Kidney tubule cell (primary cell): ENCODE measurements at regions not wholly inside any gene's neighbourhood (a gene's known extent, or its start where the extent isn't known, plus 50 kb on each side); places are given as distances from the start of the nearest gene placed in this dataset.

Source experiments
- DNase-seq: peaks from one replicate; pipeline ENCODE4 v3.0.0-alpha.2; 2018; ENCODE audit warnings: low spot score

DNA sequence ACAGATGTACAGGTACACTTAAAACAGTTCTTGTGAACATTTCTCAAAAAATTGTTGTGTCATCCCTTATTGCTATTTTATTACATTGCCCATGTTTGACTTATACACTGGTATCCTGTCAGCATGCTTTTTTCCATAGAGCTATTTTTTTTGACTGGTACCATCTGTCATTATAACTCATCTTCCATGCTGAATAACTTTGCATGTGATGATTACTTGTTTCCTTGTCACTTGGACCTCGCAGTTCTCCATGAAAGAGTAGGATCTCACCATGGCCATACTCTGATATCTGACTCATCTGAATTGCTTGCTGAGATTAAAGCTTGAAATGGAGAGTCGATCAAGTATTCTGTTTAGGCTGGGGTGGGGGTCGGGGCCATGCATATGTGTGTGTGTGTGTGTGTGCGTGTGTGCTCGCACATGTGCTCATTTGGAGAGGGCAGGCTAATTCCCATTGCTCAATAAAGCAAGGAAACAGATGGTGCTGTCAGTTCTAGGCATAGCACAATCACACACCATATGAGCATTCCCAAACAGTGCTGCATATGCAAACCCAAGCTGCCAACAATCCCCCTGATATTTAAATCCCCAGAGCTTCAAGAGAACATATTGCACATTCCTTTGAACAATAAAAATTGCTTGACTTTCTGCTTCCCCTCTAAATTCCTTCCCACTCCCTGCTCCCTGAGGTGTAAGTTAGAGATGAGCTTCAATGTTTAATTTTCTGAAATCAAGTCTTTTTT is 62.9 kb downstream of the NHLRC3 start:
- no peak for DNase-seq

DNA sequence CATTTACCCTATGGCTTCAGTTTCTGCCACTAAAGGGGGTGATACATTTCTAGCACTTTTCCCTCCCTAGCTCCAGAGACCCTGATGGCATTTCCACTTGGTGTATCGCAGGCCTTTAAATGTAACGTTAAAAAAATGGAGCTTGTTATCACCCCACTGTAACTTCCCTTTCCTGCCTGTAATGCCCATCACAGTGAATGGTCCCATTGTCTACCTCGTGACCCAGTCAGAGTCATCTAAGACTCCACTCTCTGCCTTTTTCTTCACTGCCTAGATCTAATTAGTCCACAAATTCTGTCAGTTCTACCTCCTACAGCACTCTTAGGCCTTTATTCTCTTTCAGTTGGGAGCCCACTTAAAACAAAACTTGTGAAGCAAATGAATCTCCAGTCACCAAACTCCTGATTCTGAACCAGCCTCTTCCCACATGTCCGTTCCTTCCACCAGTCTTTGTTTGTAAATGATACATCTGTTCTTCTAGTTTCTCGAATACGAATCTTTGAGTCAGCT is 64.8 kb downstream of the NHLRC3 start:
- no peak for DNase-seq

DNA sequence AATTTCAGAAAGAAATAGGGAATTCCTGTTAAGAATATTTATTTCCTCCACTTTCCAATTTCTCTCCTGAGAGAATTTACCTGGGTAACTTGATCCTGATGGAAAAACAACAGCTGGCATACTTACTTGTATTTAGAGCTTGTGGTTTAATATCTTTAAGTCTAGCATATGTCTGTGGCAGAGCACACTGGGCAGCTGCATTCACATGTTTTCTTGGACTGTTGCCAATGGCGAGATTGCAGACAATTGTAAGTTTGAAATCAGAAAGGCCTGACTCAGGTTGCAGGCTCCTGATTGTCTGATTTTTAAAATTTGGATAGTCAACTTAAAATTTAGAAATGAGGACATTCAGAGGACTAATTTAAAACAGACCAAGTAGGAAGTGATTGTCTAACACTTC is 66.9 kb downstream of the NHLRC3 start:
- DNase-seq = no peak

DNA sequence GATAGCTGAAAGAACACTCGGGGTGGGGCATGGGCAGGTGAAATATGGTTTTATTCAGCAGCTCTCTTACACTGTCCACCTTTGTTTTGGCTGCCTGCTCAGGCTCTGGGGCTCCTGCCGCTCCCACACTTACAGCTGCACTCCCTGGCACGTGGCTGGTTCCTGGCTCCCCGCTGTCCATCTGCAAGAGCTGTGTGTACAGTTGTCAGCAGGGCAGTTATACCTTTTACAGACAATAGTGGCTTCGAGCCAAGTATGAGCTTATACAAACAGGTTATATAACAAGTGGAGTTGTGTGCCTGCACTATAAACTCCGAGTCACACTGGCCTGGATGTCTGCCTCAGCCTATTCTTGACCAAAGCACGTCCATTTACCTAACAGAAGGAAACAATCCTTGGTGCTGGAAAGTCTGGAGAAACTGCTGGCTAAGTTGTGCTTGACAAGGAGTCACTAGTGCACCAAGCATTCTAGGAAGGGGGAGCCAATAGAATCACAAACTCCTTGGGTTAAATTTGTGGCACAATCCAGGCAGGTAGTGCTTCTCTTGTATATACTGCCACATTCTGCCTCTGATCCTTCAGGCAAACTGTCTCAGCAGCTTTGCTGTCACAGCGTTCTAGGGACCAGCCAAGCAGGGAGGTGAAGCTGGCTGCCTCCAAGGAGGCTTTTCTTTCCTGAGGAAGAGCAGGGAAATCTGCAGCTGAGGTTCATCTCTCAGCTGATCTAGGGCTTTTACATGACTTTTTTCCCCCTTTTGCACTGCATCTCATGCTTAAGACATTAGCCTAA is 68.2 kb downstream of the NHLRC3 start:
- peak; percentile 3 for DNase-seq

DNA sequence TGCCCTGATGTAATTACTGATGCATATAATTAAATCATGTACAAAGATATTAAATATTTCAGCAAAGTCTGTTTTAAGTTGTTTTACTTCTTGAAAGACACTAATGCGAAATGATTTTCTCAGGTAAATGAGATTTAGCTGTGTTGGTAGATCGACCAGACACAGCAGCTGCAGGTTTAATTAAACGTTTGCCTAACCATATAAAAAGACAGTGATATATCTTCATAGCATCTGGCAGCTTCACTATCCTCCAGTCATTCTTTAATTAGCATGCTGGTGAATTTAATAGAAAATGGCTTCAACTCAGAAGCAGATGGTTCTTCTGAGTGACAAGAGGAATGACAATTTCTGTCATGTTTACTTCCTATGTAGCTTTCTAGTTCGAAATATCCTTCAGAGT is 69.3 kb downstream of the NHLRC3 start:
- no peak for DNase-seq

DNA sequence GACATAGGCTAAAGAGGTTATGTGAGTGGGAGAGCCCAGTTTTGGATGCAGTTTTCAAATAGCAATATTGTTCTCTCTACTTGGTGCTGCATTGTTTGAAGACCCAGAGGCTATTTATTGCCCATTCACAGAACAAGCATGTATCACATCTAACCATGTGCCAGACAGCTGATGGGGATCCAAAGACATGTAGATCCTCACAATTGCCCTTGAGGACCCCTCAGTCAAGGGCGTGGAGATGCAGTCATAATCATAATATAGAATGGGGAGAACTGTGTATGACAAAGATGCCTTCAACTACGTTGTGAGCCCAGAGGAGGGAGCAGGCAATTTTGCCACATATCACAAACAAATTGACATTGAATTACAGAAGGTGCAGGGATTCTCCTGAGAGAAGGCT is 70.5 kb downstream of the NHLRC3 start:
- DNase-seq = no peak

DNA sequence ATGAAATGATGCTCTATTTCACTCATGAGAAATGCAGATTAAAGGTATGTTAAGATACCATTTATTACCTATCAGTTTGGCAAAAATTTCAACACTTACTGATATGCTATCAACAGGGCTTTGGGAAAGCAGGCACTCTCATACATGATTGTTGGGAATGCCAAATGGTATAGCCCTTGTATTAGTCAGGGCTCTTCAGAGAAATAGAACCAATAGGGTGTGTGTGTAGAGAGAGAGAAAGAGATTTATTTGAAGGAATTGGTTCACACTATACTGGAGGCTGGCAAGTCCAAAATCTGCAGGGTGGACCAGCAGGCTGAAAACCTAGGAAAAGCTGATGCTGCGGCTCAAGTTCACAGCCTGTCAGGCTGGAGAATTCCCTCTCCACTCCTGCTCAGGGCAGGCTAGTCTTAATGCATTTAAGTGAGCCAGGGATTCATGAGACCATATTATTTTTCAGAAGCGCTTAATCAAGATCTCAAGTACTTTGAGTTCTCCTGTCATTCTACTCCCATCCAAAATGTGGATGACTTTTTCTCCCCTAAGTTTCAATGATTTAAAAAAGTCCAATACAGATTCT is 72.4 kb downstream of the NHLRC3 start:
- DNase-seq = no peak

DNA sequence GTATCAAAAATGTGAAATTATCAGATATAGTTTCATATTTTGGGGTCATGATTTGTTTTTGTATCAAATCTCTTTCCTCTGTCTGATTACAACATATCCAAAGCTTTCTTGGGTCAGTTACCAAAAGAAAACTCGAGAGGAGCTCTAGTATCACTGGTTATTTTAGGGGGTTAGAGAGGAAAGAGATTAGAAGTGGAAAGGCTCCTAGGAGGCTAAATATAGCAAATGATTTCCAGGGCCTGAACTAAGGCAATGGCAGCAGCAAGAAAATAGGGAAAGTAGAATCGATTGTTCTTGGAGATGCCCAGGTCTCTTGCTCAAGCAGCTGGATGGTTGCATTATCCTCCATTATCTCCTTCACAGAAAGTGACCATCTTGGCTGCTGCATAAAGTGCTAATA is 72.9 kb downstream of the NHLRC3 start:
- DNase-seq = no peak

DNA sequence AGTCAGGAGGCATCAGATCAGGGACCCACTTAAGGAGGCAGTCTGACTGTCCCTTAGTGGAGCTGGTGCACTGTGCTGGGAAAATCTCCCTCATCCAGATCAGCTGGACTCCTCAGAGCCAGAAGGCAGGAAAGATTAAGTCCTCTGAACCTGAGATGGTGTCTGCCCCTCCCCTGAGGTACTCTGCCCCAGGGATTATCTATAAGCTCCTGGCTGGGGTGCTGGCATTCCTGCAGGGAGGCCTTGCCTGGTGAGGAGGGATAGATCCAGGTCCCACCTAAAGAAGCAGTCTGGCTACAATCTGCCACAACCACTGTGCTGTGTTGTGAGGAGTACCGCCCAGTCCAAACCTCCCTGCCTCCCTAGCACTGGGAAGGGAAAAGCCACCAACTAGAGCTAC is 81.2 kb downstream of the NHLRC3 start:
- DNase-seq = no peak

DNA sequence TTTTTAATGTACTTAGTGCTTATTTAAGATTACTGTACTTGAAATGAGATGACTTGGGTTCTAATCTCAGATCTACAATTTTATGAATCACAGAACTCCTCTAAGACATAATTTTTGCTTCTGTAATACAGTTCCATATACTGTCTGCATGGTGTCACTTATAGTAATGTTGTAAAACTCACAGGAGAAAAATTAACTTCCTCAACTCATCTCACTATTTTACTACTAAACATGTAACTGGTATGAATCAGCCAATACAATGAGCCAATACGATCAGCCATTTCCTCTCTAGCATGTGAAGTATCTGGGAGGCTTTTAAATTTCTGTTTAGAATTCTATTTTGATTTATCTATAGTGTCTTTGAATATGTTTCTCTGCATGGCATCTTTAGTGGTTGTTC is 85.3 kb downstream of the NHLRC3 start:
- DNase-seq = no peak

DNA sequence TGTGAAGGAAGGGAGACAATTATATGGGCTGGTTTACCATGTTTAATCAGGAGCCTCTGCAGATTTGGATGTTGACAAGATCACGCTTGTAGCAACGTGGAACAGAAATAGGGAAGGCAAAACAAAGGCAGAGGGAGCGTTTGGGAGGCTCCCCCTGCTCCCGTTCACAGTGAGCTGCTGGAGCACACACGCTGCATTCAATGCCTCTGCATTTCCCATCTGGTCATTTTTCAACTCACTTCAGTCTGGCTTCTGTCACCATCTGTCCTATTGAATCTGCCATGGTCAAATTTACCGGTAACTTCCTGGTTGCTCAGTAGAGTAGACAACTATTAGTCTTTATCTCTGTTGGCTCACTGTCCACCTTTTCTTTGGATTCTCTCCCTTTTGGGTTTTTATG is 91.0 kb downstream of the NHLRC3 start:
- no peak for DNase-seq

DNA sequence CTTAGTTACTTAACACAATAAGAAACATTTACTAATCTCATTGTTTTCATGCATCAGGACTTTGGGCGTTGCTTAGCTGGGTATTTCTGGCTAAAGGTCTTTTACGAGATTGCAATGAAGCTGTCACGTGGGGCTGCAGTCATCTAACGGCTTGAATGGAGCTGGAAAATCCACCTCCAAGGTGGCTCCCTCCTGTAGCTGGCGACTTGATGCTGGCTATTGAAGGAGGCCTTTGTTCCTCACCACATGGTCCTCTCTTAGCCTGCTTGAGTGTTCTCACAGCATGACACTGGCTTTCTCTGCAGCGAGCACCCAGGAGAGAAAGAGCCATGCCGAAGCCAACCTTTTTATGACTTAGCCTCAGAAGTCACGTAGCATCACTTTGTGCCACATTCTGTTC is 92.0 kb downstream of the NHLRC3 start:
- no peak for DNase-seq

DNA sequence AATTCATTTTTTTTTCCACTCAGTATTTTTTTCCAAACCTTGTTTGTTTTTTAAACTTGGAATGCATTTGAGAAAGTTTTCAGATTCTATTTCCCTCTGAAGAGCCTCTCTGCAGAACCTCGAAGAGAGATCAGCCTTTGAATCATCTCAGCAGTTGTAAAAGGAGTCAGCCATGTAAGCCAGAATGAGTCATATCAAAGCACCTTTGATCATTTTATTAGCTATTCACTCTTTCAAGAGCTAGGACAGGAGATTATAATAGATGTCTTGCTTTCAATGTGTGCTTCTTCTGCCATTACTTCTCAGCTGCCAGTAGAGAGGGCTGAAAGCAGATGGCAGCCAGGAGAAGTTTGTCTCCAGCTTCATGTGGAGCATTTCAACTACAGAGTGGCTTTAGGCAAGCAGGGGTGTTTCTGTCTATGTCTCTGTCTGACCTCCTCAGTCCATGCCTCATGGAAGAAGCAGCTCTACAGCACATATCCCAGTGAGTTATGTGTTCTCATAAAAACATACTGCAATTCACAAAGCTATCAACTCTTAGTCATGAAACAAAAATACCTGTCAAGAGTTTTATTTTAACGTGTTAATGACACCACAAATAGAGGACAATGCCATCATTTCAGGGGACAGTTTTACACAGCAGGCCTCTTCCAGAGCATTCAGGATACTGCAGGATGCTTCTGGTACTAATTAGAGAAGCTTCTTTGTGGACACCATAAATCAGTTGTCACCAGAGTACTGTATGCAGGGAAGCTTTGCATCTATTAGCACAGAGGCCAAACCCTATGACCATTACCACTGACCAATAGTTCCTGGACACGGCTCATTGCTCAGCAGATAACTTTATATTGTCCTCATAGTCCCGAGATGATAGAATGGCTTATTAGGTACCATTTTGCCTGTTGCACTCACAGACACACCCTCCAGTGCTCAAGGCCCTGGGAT is 94.3 kb downstream of the NHLRC3 start:
- peak; percentile 48 for DNase-seq

DNA sequence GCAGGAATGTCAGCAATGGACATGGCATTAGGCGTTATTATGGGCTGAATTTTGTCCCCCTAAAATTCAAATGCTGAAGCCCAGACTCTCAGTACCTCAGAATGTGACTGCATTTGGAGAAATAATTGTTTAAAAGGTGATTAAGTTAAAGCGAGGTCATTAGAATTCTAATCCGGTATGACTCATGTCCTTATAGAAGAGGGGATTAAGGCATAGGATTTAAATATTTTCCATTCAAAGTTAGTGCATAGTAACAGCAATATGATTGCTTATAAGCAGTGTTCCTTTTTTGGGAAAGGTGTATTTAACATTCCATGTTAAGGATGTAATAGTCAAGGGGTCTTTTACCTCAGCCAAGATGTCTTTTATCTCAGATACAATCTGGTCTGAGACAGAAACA is 95.5 kb downstream of the NHLRC3 start:
- no peak for DNase-seq

DNA sequence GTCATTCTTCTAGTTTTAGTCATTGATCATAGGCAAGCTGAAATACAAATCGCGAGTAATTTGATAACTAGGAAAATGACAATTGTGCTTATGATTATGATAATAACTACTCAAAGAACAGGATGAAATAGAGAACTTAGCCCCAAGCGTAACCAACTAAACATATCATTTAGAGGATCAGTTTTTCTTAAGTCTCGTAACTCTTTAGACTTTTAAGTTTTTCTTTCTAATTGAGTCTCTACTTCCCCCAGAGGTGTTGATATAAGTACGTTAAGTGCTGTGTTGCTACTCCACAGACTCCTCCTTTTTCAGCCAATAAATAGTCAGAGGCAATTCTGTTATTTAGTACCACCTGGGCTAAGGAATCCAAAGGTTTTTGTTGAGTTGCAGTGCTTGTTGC is 96.3 kb downstream of the NHLRC3 start:
- DNase-seq = no peak

DNA sequence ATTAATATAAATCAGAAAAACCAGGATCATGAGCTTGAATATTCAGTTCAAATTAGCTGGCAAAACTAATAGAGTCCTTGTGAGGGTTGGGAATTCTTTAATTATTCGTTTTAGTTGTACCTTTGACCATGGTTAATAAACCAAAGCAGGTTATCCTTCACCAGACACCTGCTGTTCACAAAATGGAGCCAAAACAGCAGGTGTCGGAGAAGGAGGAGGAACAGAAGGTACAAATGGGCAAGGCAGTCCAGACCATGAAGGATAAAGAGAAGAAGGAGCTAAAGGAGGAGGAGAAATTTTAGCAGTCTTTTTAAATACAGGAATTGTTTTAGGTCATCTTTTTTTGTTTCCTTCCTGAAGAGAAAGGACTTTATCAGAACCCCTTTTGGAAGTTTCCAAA is 106.1 kb downstream of the NHLRC3 start:
- DNase-seq = no peak

DNA sequence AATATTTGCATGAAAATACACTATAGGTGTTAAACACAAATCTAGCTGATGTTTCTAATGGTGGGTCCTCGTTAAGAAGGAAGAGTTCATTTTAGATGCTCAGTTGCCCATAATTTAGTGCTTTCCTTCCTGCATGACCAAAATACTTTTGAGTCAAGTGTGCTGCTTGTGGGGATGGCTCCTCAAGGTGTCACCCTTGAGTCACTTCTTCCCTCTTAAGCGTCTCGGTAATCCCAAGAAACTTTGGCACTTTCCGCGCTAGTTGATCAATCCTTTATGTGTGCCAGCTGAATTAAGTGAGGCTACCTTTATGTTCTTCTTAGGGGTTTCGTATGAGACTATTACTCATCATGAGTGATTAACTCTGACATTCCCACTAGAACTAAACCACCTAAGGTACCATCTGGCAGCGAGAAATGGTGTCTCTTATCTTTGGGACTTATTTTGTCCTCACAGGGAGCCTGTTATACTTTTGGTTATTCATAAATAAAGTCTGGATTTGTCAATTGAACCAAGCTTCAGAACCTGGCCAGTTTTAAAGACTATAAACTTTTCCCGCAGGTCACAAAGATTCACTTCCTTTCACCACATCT is 106.8 kb downstream of the NHLRC3 start:
- peak; percentile 67 for DNase-seq

DNA sequence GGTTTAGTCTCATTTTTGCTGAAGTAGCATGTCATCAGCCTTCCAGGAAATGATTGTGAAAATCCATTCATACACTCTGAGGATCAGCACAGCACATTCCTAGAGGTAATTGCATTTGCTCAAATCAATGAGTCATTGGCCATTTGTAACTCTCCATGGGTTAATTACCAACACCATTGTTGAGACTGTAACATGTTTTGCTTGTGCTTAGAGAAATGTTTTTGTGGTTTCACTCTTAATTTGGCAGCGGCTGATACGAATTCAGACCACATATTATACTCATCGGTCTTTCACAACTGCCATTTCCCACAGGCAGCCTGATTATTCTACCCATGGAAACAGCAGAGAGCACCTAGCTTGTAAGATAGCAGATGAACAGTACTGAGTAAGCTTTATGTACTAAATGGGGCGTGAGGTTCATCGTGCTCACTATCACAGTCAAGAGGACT is 110.3 kb downstream of the NHLRC3 start:
- peak; percentile 94 for DNase-seq

DNA sequence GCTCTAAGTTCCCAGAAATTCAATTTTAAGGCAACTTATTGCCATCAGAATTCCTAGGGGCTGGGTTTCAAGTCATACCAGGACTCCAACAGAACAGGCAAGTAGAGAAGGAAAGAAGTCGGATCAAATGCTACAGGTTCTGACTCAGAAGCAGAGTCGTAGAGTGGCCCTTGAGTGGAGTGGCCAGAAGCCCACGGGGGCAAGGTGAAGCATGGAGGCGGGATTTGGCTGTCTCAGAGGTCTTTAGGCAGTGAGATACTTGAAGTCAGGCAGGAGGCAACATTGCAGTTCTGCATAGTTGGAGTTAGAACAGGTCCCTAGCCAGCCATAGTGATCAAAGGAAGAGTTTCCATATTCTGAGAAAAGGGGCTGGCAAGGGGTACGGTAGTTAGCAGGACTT is 111.6 kb downstream of the NHLRC3 start:
- DNase-seq = no peak

DNA sequence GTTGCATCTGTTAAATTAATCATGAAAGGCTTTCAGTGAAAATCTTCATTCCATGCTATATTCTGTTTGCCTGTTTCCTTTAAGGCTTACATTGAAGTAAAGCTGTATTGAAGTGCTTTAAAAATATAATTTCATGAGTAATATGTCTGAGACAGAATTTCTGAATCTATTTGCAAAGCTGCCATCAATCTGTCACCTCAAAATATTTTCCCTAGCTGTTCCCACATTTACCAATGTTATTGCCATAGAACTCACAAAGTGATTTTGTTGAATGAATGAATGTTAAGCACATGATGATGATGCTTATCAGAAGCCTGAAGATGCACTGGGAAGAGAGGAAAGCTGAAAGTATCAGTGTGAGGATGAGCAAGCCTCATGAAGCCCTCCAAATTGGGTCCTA is 115.8 kb downstream of the NHLRC3 start:
- no peak for DNase-seq

DNA sequence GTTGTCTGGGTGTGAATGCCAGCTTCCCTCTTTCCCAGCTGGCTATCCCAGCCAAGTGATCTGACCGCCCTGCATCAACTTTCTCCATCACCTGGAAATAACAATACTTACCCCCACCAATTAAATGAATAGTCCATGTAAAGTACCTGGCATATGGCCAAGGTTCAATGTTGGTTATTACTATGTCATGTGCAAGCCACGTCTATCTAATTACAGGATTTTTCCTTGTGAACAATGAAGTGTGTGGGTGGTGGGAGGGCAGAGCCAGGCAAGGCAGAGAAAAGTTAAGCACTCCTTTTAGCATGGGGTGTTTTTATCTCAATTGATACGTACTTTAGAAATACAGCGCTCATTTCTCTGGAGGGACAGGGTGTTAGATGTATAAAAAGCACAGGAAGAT is 121.1 kb downstream of the NHLRC3 start:
- DNase-seq = no peak
